HuH-7 (cell line): ENCODE measurements at regions not wholly inside any gene's neighbourhood (a gene's known extent, or its start where the extent isn't known, plus 50 kb on each side); places are given as distances from the start of the nearest gene placed in this dataset.

ENCODE experiments used
- DNase-seq: peaks from one replicate; pipeline ENCODE4 v3.0.0; 2011; ENCODE audit warnings: low spot score

DNA sequence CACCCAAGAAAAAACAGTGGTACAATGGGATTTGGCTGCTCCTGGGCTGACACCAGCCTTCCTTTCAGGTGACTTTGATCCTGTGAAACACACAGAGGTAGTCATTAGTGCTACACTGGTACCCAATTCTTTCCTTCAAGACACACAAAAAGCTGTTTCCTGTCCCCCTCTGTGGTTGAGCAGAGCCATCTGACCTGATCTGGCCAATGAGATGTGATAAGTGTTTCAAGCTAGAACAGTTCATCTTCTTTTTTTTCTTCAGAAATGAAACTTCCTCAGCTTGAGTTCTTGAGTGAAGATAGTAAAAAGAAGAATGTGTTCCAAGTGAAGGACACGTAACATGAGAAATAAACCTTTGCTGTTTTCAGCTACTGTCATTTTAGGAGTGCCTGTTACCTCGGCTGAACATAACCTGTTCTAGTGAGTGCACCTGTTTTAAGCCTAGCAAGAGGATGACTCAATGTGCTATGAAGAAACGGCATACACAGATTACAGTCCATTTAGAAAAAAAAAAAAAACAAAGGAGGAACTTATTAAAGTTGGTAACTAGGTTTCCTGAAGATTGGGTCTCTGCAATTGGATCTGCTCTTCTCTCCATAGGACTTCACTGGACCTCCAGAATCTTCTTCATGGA, 287.8 kb downstream of the GAS1 start:
- no peak for DNase-seq

DNA sequence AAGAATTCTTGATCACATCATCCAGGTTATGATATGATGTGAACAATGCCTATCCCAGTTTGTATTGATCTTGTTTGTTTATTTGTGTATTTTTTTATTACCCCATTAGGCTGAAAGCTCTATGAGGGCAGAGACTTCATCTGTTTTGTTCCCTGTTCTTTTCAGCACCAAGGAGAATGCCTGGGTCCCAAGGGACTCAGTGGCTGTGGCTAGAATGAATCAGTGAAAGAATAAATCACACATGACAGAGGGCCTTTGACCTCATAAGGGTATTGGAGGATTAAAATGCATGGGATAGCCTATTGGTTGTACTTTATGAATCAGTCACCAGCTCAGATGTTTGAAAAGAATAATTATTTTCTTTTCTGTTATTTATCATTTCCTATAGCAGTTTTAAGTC, 292.2 kb downstream of the GAS1 start:
- DNase-seq: no peak

DNA sequence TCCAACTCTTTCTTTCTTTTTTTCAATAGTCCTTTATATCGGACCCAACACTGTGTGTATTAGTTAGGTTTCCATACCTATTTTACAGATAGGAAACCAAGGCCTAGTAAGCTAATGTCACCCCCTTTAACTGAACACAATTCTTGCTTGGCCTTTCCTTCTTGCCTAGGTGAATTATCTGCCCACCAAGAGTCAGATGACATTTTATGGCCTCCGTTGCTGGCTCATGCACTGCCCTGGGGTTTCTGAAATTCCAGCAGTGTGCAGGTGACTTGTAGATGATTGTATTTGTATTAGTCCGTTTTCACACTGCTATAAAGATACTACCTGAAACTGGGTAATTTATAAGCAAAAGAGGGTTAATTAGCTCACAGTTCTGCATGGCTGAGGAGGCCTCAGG, 293.8 kb downstream of the GAS1 start:
- DNase-seq: no peak

DNA sequence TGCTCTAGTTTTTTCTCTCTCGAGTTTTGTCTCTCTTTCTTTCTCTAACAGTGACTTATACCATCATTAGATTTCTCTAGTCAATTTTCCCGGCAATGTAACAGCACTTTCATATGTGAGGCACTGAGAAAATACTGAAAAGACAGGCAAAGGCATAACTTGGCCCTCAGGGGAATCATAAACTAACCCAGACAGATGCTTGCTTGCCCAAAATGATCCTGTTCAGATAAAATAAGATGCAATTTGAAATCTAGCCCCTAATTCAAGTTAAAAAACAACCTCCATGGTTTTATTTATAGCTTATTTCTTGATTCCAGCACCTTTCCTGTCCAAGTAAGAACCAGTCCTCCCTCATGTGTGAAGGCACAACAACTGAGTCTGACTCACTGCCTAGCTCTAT, 294.6 kb downstream of the GAS1 start:
- no peak for DNase-seq

DNA sequence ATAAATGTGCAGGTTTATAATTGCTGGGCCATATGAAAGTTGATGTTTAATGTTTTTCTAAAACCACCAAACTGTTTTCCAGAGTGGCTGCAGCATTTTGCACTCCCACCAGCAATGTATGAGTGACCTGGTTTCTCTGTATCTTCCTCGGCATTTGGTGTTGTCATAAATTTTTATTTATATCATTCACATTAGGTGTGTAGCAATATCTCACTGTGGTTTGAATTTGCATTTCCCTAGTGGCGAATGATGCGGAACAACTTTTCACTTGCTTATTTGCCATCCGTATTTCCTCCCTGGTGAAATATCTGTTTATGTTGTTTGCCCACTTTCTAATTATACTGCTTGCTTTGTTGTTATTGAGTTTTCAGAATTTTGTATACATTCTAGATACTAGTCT, 295.7 kb upstream of the TUT7 start:
- no peak for DNase-seq

DNA sequence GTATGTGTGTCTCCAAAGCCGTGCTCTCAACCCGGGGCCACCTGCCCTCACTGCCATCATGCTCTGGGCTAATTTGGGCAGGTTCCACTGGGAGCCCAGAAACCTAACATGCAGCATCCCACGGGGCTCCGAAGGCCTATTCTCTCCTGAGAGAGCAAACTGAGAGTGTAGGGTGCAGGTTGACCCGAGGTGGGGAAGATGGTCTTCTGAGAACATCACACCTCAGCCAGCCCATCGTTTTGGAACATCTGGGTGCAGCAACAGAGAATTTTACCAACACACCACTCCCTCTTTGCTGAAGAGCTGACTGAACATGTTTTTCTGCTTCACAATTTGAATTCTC, 294.6 kb upstream of the TUT7 start:
- no peak for DNase-seq

DNA sequence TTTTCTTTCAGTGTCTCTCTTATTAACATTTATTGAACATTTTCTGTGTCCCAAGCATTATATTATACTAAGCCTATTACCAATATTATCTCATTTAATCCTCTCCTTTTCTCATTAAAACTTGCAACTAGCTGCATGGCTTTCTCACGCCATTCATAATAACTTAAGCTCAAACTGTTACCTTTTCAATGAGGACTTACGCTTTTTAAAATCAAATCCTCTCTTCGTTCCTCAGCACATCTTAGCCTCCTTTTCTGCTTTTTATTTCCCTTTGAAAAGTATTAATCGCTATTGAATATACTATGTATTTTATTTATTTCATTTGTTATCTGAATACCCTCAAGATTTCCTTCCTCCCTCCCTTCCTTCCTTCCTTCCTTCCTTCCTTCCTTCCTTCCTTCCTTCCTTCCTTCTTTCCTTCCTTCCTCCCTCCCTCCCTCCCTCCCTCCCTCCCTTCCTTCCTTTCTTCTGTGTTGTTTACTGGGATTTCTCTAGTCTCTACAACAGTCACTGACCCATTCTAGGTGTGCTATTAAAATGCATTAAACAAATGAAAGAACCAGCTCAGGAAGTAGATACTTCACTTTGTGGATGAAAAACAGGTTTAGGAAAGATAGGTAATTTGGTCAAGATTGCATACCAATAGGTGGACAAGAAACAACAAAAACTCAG, 294.1 kb upstream of the TUT7 start:
- DNase-seq: no peak

DNA sequence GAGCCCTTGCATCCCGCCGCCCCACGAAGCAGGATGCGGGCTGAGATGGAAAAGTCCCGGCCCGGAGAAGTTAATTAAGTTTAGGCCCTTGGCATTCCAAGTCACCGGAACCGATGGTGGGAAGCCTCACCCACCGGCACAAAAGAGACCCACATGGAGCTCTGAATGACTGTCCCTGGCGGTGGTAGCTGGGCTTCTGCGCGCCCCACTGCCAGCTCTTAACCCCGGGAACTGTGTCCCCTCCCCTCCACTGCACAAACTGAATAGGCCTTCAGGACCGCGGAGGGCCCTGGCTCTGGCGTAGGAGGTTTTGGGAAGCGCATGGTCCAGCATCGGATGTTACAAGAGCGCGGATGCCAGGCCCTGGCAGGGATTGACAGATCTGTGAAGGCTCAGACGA, 291.1 kb upstream of the TUT7 start:
- no peak for DNase-seq

DNA sequence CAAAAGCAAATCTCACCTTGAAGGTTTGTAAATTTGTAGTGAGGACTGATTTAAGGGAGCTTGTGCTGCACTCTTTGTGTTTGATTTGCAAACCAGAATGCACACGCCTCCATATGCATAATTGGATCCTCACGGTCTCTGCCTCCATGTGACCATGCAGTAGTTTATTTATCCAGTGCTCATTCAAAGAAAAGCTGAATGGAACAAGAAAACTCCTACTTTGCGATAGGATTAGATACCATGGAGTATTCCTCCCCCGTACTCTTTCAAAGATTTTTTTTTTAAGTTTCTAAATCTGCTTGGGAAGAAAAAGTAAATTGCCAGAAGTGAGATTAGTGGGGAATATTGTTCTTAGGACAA, 290.4 kb upstream of the TUT7 start:
- DNase-seq: no peak

DNA sequence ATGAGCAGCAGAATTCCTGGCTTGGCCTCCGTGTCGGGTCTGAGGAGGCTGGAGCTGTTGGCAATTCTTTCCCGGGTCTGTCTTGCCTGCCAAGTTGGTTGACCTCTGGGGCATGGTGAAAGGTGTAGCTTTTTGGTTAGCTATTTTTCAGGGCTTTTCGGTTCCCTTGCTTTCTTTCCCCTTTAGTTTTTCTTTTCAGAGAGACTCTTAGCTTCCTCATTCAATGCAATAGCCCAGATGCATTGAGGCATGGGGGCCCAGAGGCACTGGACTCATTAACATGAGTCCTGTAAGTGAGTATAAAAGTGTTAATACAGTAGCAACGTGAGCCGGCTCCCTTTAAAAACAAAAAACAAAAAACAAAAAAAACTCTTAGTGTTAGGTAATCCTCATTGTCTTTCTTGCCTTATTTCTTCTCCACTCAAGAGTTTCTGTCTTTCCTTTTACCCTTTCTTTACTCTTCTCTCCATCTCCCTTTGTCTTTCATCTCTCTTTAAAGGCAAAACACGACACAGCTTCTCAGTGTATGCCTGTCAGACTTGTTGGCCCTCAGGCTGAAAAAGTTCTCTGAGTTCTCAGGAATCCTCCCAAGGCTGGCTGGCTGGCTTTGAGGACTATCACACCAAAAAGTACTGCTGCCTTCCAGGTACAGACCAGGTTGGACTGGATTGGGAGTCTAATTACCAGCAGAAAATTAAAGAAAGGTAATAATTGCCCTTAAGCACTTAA, 289.9 kb upstream of the TUT7 start:
- no peak for DNase-seq

DNA sequence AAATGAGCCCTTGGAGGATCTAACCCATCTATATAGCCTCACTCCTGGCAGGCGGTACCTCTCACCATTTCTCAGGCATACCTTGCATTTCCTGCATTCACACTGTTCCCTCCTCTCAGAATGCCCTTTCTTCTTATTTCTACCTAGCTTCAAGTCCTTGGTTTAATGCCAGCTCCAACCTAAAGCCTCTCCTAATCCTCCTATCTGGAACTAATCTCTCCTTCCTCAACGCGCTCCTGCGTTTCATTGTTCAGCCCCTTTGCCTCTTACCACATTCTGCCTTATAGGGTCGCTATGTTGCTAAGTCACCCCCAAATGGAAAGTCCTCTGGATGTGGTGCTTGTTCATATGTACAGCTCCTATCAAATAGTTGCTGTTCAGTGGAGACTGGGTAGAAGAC, 288.5 kb upstream of the TUT7 start:
- DNase-seq: no peak

DNA sequence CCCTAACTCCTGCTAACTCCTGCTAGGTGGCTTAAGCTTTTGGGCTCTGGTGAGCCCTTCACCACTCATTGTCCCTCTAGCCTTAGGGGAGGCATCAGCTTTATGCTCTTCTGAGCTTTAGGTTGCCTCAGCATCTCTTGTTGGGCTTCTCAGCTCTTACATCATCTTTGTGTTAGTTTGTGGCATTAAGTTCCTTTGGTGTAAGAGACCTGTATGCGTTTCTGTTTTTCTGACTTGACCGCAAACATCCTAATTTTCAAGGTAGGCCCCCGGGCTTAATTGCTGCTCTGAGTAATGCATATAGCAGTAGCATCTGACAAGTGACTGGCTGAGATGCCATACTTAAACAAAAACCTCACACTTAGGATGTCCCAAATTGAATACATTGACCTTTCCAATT, 287.8 kb upstream of the TUT7 start:
- DNase-seq: no peak

DNA sequence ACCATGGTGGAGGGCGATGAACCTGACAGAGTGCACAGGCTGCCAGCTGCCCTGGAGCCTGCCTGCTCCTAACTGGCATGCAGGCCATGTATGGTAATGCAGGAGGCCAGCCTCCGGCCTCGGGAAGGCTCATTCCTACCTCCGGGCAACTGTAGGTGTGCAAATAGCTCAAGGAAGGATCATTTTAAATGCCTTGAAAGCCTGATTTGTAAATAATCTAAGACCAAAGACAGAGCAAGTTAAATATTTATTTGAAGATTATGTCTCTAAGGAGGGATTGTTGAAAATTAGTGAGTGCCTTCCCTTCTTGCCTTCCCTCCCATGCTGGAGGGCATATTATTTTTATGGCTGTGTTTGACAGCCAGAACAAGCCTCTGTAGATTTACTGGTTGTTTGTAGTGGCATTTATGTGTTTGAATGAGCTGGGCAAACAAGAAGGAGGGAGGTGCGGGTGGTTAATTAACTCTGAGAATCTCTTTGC, 285.7 kb upstream of the TUT7 start:
- DNase-seq: peak; percentile 12

DNA sequence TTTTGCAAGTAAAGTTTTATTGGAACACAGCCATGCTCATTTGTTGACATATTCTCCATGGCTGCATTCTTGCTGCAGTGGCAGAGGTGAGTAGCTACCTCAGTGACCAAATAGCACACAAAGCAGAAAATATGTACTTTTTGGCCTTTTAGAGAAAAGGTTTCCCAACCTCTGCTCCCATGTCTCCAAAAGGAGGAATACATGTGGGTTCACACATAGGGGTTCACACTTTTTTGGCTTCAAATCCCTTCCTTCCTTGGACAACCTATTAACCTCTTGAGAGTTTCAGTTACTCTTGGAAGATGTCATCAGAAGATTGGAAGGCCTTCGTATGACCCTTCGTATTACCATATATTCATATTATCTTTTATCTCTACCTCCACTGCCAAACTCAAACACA, 285.1 kb upstream of the TUT7 start:
- DNase-seq: no peak

DNA sequence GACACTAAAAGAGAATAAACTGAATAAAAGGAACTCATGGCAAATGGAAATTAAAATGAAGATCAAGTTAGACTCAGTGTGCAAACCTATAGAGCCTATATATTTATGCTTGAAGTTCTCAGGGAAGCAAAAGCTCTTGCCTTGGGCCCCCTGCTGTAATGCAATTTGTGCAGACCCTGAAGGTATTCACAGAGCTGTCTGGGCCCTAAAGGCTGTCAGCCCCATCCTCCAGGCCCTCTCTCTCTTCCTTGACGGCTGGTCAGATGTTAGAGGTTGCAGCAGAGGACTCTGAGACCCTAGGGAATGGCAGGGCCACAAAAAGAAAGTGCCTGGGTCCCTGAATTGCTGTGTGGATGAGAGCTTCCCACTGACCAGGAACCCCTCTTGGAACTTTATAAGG, 283.9 kb upstream of the TUT7 start:
- no peak for DNase-seq

DNA sequence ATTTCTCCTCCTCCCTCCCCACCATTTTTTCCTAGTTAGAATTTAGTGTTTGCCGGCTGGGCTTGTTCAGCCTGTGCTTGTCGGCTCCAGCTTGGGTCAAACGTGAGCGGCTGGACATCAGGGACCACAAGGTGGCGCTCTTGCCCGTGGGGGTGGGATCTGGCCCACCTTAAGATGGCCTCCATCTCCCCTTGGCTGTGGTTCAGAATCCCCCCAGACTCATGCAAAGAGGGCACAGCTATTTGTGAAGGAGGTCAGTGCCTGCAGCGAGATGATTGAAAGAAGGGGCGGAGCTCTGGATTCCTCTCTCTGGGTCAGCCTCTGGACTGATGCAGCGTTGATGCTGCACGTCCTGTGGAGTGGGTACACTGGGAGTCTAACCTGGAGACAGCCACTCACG, 283.3 kb upstream of the TUT7 start:
- DNase-seq: peak; percentile 12

DNA sequence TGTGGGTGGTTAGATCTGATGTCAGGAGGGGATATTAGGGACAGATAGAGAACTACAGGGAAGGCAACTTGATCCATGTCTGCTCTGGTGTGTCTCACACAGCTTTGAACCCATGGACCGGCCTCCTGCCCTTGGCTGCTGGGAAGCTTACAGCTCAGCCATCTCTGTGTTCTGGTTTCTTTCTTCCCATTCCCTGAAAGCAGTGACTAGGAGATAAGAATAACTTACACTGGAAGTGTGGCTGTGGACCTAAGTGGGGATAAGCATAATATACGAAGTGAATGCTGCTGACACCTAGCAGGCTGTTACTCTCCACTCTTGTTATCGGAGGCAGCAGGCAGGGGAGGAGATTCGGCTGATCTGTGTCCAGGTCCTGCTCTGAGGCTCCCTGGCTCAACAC, 282.3 kb upstream of the TUT7 start:
- no peak for DNase-seq

DNA sequence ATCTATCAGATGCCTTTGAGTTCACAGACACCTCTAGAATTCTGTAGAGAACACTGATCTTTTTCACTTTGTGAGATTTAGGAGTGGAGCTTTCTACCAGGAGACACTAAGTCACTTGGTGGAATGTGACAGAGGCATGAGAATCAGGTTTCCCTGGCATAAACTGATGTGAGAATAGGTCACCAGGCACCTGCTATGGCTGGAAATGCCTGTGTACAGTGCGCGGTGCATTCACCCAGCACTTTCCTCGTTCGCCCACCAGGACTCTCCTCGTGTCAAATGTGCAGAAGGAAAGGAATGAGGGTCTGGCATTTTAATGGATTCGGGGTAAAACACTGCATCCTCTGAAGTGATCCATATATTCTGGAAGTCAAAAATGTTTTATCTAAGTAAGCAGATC, 281.8 kb upstream of the TUT7 start:
- no peak for DNase-seq

DNA sequence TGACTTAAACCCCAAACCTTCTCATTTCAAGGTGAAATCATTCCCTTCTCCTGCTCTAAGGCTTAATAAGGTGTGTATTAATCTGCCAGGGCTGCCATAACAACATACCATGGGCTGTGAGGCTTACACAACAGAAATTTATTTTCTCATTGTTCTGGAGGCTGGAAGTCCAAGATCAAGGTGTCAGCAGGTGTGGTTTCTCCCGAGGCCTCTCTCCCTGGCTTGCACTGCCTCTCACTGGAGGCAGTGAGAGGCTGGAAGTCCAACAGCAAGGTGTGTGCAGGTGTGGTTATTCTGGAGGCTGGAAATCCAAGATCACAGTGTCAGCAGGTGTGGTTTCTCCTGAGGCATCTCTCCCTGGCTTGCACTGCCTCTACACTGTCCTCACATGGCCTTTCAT, 280.3 kb upstream of the TUT7 start:
- no peak for DNase-seq

DNA sequence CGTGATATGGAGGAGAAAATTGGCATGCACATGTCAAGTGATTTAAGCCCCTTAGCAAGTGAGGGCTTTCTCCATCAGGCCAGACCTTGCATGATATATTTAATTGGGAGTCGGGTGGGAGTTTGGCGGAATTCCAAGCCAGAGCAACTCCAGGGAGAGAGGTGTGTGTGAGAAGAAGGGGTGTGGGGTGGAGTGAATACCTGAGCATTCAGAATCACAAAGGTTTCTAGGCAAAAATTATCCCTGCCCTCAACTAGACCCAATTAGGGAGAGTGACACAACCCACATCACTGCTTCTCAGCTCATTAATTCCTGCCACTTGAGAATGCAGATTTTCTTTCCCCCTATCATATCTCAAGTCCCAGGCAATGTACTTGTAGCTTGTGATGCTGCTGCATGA, 279.7 kb upstream of the TUT7 start:
- no peak for DNase-seq

DNA sequence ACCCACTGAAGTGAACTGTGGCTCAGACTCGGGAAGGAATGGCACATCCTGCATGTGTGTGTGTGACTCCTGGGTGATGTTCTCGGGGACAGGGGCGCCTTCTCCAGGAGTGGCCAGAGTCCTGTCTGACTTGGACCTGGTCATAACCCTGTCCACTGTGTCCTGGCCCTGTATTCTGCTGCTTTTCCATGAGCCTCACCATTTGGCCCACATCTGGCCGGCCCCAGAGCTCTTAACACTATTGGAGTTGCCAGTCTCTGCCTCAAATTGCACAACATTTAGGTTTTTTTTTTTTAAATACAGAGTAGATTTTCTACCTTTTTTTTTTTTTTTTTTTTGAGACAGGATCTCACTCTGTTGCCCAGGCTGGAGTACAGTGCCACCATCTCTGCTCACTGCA, 278.3 kb upstream of the TUT7 start:
- no peak for DNase-seq

DNA sequence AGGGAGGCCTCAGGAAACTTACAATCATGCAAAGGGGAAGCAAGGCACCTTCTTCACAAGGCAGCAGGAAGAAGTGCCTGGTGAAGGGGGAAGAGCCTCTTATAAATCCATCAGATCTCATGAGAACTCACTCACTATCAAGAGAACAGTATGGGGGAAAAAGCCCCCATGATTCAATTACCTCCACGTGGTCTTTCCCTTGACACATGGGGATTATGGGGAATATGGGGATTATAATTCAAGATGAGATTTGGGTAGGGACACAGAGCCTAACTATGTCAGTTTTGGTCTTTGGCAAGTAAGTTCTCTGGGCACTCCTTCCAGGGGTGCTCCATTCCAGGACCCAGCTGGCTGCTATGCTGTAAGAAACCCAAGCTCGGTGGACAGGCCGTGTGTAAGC, 275.3 kb upstream of the TUT7 start:
- DNase-seq: no peak

DNA sequence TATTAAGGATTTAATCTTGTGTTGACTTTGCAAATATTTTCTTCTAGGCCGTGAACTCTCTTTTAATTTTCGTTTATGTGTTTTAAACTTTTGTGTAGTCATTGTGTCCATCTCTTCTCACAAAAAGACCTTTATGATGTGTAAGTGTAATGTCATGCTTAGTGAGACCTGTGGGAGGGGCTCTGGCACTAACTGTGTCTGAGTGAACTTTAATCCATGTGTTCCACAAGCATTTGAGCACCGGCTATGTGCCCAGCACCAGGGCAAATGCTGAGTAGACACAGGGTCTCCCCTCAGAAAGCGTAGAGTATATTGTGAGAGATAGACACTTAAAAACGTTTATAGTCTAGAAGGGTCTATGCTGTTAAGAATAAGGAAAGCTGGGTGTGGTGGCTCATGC, 272.6 kb upstream of the TUT7 start:
- DNase-seq: no peak

DNA sequence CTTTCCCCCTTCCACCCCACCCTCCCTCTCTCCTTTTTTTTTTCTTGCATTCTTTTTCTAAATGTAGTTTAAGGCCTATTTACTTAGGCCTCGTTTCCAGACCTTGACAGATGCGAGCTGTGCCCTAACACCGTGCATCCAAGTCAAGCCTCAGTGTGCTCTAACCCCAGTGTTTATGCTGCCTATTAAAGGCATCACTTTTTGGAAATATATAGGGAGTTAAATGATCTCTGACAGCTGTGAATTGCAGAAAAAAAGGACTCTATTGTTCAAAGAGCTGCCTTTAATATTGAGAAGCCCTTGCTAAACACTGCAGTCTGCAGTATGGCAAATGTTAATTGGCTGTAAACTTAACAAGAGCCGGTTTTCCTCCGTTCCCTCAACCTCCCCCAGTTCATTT, 270.4 kb upstream of the TUT7 start:
- no peak for DNase-seq
